Neural progenitor cell (in vitro differentiated cells): ENCODE measurements at regions not wholly inside any gene's neighbourhood (a gene's known extent, or its start where the extent isn't known, plus 50 kb on each side); places are given as distances from the start of the nearest gene placed in this dataset.

Experiments used
- DNase-seq: peaks from one replicate; pipeline ENCODE4 v3.0.0-alpha.2; 2016; ENCODE audit warnings: low spot score
- H2AFZ ChIP-seq: fragments of 200-600 bp; sonication (generic); replicated peaks from 2 replicates; pipeline ENCODE4 v1.6.1; 2016; ENCODE audit warnings: antibody characterized with exemption
- H3F3A ChIP-seq: fragments of 200-600 bp; sonication (generic); 2 replicates; pipeline ENCODE4 v1.6.1; 2016; ENCODE audit warnings: antibody characterized with exemption, low read depth
- H3K27ac ChIP-seq: fragments of 200-600 bp; sonication (generic); 2 replicates; pipeline ENCODE4 v1.5.1; 2016; ENCODE audit warnings: mild to moderate bottlenecking
- H3K27me3 ChIP-seq: fragments of 200-600 bp; sonication (generic); 2 replicates; pipeline ENCODE4 v1.6.1; 2016; ENCODE audit warnings: mild to moderate bottlenecking, moderate library complexity
- H3K36me3 ChIP-seq: fragments of 200-600 bp; sonication (generic); 2 replicates; pipeline ENCODE4 v1.5.1; 2016
- H3K4me1 ChIP-seq: fragments of 200-600 bp; sonication (generic); 2 replicates; pipeline ENCODE4 v1.6.1; 2016; ENCODE audit warnings: mixed run types
- H3K4me2 ChIP-seq: fragments of 200-600 bp; sonication (generic); 2 replicates; pipeline ENCODE4 v1.6.1; 2016
- H3K4me3 ChIP-seq: fragments of 200-600 bp; sonication (generic); 2 replicates; pipeline ENCODE4 v1.5.1; 2016
- H3K79me2 ChIP-seq: fragments of 200-600 bp; sonication (generic); 2 replicates; pipeline ENCODE4 v1.6.1; 2016; ENCODE audit warnings: low read depth
- H3K9ac ChIP-seq: fragments of 200-600 bp; sonication (generic); 2 replicates; pipeline ENCODE4 v1.6.1; 2016
- H3K9me3 ChIP-seq: fragments of 200-600 bp; sonication (generic); 2 replicates; pipeline ENCODE4 v1.5.1; 2016; ENCODE audit warnings: low read depth
- H4K20me1 ChIP-seq: fragments of 200-600 bp; sonication (generic); 2 replicates; pipeline ENCODE4 v1.6.1; 2016; ENCODE audit warnings: low read depth
- H3K27ac Mint-ChIP-seq: 3 replicates; pipeline ENCODE4 v1.8.0; 2021; ENCODE audit warnings: mixed read lengths
- H3K27me3 Mint-ChIP-seq: 2 replicates; pipeline ENCODE4 v1.8.0; 2022; ENCODE audit warnings: low read depth, mild to moderate bottlenecking, inconsistent platforms, moderate library complexity, mixed read lengths; ENCODE audit not compliant: insufficient read depth
- H3K36me3 Mint-ChIP-seq: 3 replicates; pipeline ENCODE4 v1.8.0; 2021; ENCODE audit warnings: mixed read lengths
- H3K4me1 Mint-ChIP-seq: 3 replicates; pipeline ENCODE4 v1.8.0; 2021; ENCODE audit warnings: mixed read lengths
- H3K4me3 Mint-ChIP-seq: 3 replicates; pipeline ENCODE4 v1.8.0; 2021; ENCODE audit warnings: mild to moderate bottlenecking, moderate library complexity, mixed read lengths
- H3K9me3 Mint-ChIP-seq: 3 replicates; pipeline ENCODE4 v1.8.0; 2020; ENCODE audit warnings: mixed read lengths
- CTCF ChIP-seq: fragments of 200-600 bp; sonication (generic); IDR thresholded peaks from 2 replicates; pipeline ENCODE4 v1.5.1; 2017; ENCODE audit warnings: antibody characterized with exemption, mild to moderate bottlenecking
- EZH2 ChIP-seq: fragments of 200-600 bp; sonication (generic); IDR thresholded peaks from 2 replicates; pipeline ENCODE4 v1.6.1; 2017; ENCODE audit warnings: antibody characterized with exemption, mild to moderate bottlenecking, moderate library complexity
- EZH2phosphoT487 ChIP-seq: fragments of 200-600 bp; sonication (generic); IDR thresholded peaks from 2 replicates; pipeline ENCODE4 v1.6.1; 2017; ENCODE audit warnings: antibody characterized with exemption

- no peaks in the 10 kb centered on the region for H3K36me3 ChIP-seq
- no peak overlapping the region for H3K27ac ChIP-seq
- TF ChIP-seq CTCF (no peak), EZH2 (no peak), EZH2phosphoT487 (no peak)
- H4K20me1 ChIP-seq = no peaks in the 10 kb centered on the region
- peaks cover 10% of the 10 kb centered on the region for H3K9me3 ChIP-seq
- Mint-ChIP-seq H3K27me3 (peaks cover 3% of the 10 kb centered on the region), H3K4me3 (no peak overlapping the region), H3K27ac (no peak overlapping the region), H3K36me3 (no peaks in the 10 kb centered on the region), H3K4me1 (no peaks in the 10 kb centered on the region), H3K9me3 (peaks cover 5% of the 10 kb centered on the region)
- no peaks in the 10 kb centered on the region for H3K27me3 ChIP-seq
- H3K4me1 ChIP-seq = no peaks in the 10 kb centered on the region
- DNase-seq = no peak
- no peak overlapping the region for H3K9ac ChIP-seq
- H3K79me2 ChIP-seq = no peaks in the 10 kb centered on the region
- H3F3A ChIP-seq = no peaks in the 10 kb centered on the region
- no peak overlapping the region for H3K4me2 ChIP-seq
- H3K4me3 ChIP-seq = no peak overlapping the region
- no peak overlapping the region for H2AFZ ChIP-seq
These were observed 80.2 kb upstream of the GJB6 start for GRCh38 chr13:20312292-20312691.

GRCh38 chr13:20311596-20311995, 79.5 kb upstream of the GJB6 start:
- no peak for TF ChIP-seq EZH2
- TF ChIP-seq CTCF = no peak
- no peak for TF ChIP-seq EZH2phosphoT487
- Mint-ChIP-seq H3K27me3 (peaks cover 3% of the 10 kb centered on the region), H3K36me3 (no peaks in the 10 kb centered on the region), H3K4me1 (no peaks in the 10 kb centered on the region), H3K27ac (no peak overlapping the region), H3K9me3 (peaks cover 8% of the 10 kb centered on the region), H3K4me3 (no peak overlapping the region)
- Histone ChIP-seq H3F3A (no peaks in the 10 kb centered on the region), H3K27ac (no peak overlapping the region), H2AFZ (no peak overlapping the region), H3K9ac (no peak overlapping the region), H3K36me3 (no peaks in the 10 kb centered on the region), H3K4me2 (no peak overlapping the region), H3K4me1 (no peaks in the 10 kb centered on the region), H3K9me3 (peaks cover 10% of the 10 kb centered on the region), H3K79me2 (no peaks in the 10 kb centered on the region), H3K4me3 (no peak overlapping the region), H4K20me1 (no peaks in the 10 kb centered on the region), H3K27me3 (no peaks in the 10 kb centered on the region)
- DNase-seq = no peak

DNA sequence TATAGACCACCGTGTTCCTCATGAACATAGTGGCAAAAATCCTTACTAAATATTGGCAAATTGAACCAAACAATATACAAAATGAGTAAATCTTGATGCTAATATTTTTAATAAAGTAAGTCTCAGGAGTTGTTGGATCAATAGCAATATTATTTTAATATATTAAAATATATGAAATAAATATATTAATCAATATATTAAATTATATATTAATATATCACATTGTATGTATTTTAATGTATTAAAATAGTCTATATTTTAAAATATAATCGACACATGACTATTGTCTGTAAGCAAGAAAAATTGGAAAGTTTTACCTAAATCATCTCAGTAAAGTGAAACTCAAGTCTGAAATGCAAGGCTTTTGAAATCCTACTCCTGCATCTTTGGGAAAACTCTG, 78.9 kb upstream of the GJB6 start:
- Mint-ChIP-seq H3K27me3 (peaks cover 3% of the 10 kb centered on the region), H3K4me3 (no peak overlapping the region), H3K9me3 (peaks cover 10% of the 10 kb centered on the region), H3K36me3 (no peaks in the 10 kb centered on the region), H3K4me1 (no peaks in the 10 kb centered on the region), H3K27ac (no peak overlapping the region)
- Histone ChIP-seq H2AFZ (no peak overlapping the region), H3F3A (no peaks in the 10 kb centered on the region), H3K27me3 (no peaks in the 10 kb centered on the region), H3K27ac (no peak overlapping the region), H3K4me3 (no peak overlapping the region), H3K79me2 (no peaks in the 10 kb centered on the region), H3K36me3 (no peaks in the 10 kb centered on the region), H3K9ac (no peak overlapping the region), H4K20me1 (no peaks in the 10 kb centered on the region), H3K4me2 (no peak overlapping the region), H3K4me1 (no peaks in the 10 kb centered on the region), H3K9me3 (peaks cover 10% of the 10 kb centered on the region)
- no peak for TF ChIP-seq EZH2phosphoT487
- TF ChIP-seq CTCF = no peak
- no peak for TF ChIP-seq EZH2
- DNase-seq = no peak

DNA sequence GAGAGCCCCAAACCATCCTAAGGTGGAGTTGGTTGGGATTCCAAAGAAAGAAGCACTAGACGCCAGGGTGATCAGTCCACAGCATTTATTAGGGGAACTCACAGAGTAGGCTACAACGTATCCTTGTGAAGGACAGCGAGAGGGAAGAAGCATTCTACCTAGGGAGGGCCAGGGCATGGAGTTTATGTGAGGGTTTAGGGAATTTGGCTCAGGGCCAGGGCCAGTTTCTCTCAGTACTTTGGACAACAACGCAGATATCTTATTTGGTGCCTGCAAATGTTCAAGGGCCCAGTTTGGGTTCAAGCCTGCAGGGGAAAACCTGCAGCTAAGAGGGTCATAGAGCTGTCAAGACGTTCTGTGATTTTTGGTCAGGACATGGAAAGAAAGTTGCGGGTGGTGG, 73.9 kb upstream of the GJB6 start:
- H3K79me2 ChIP-seq = no peaks in the 10 kb centered on the region
- Mint-ChIP-seq H3K9me3 (peaks cover 12% of the 10 kb centered on the region), H3K4me3 (no peak overlapping the region), H3K27me3 (peaks cover 9% of the 10 kb centered on the region), H3K27ac (no peak overlapping the region), H3K4me1 (no peaks in the 10 kb centered on the region), H3K36me3 (no peaks in the 10 kb centered on the region)
- DNase-seq = no peak
- H3K9me3 ChIP-seq = peaks cover 10% of the 10 kb centered on the region
- no peaks in the 10 kb centered on the region for H4K20me1 ChIP-seq
- no peak overlapping the region for H3K4me2 ChIP-seq
- H3K36me3 ChIP-seq = no peaks in the 10 kb centered on the region
- H3K4me1 ChIP-seq = no peaks in the 10 kb centered on the region
- H3K27me3 ChIP-seq = peaks cover 10% of the 10 kb centered on the region
- TF ChIP-seq CTCF = no peak
- TF ChIP-seq EZH2phosphoT487 = no peak
- TF ChIP-seq EZH2 = no peak
- H3K4me3 ChIP-seq = no peak overlapping the region
- H3F3A ChIP-seq = no peaks in the 10 kb centered on the region
- no peak overlapping the region for H2AFZ ChIP-seq
- no peak overlapping the region for H3K9ac ChIP-seq
- no peak overlapping the region for H3K27ac ChIP-seq
